Keratinocyte (primary cell): ENCODE measurements at regions not wholly inside any gene's neighbourhood (a gene's known extent, or its start where the extent isn't known, plus 50 kb on each side); places are given as distances from the start of the nearest gene placed in this dataset.

Experiments used
- DNase-seq: peaks from one replicate; pipeline ENCODE4 v3.0.0-alpha.2; 2011; ENCODE audit warnings: low read depth, missing footprints, low spot score
- FAIRE-seq: peaks from 2 replicates; lab custom pipeline; 2011; peaks lifted over from hg19 to GRCh38; lab: Jason Lieb, UNC
- H2AFZ ChIP-seq: 2 replicates; pipeline ENCODE4 v1.6.0; 2012; ENCODE audit warnings: low read length, control low read depth, inconsistent platforms; ENCODE audit not compliant: control insufficient read depth
- H3K27ac ChIP-seq: 2 replicates; pipeline ENCODE4 v1.5.1; 2011; ENCODE audit warnings: low read length; ENCODE audit not compliant: control insufficient read depth, insufficient read depth
- H3K27me3 ChIP-seq: 3 replicates; pipeline ENCODE4 v1.6.0; 2011; ENCODE audit warnings: low read length; ENCODE audit not compliant: control insufficient read depth, insufficient read depth; ENCODE audit errors: extremely low read depth
- H3K36me3 ChIP-seq, 2 experiments: 2 replicates in 1 of 2; 3 replicates in 1 of 2; pipeline ENCODE4 v1.5.1; 2011; ENCODE audit warnings: low read length in 2 of 2, mild to moderate bottlenecking in 1 of 2; ENCODE audit not compliant: control insufficient read depth in 2 of 2, insufficient read depth in 2 of 2; ENCODE audit errors: extremely low read depth in 1 of 2
- H3K4me1 ChIP-seq: 3 replicates; pipeline ENCODE4 v1.5.1; 2011; ENCODE audit warnings: low read length; ENCODE audit not compliant: control insufficient read depth, insufficient read depth; ENCODE audit errors: extremely low read depth
- H3K4me2 ChIP-seq: 3 replicates; pipeline ENCODE4 v1.6.0; 2011; ENCODE audit warnings: low read depth, low read length; ENCODE audit not compliant: control insufficient read depth, insufficient read depth; ENCODE audit errors: extremely low read depth
- H3K4me3 ChIP-seq, 3 experiments: fragments of 200-600 bp in 1 of 3; sonication (generic) in 1 of 3; 2 replicates in 2 of 3; 3 replicates in 1 of 3; pipeline ENCODE4 v1.5.1; 2011 to 2016; ENCODE audit warnings: low read length in 3 of 3, mild to moderate bottlenecking in 3 of 3, control low read depth in 2 of 3, inconsistent platforms in 1 of 3, low read depth in 1 of 3, mixed read lengths in 1 of 3, mixed run types in 1 of 3, moderate library complexity in 1 of 3; ENCODE audit not compliant: control insufficient read depth in 2 of 3, insufficient read depth in 2 of 3; ENCODE audit errors: extremely low read depth in 1 of 3
- H3K79me2 ChIP-seq: 2 replicates; pipeline ENCODE4 v1.6.0; 2012; ENCODE audit warnings: low read length; ENCODE audit not compliant: control insufficient read depth, insufficient read depth
- H3K9ac ChIP-seq: 3 replicates; pipeline ENCODE4 v1.6.0; 2011; ENCODE audit warnings: low read length; ENCODE audit not compliant: control insufficient read depth, insufficient read depth; ENCODE audit errors: extremely low read depth
- H3K9me1 ChIP-seq: 3 replicates; pipeline ENCODE4 v1.6.0; 2011; ENCODE audit warnings: low read length; ENCODE audit not compliant: control insufficient read depth, insufficient read depth; ENCODE audit errors: extremely low read depth
- H3K9me3 ChIP-seq: 2 replicates; pipeline ENCODE4 v1.5.1; 2012; ENCODE audit warnings: low read depth, low read length; ENCODE audit not compliant: control insufficient read depth
- H4K20me1 ChIP-seq: 3 replicates; pipeline ENCODE4 v1.6.0; 2011; ENCODE audit warnings: low read length; ENCODE audit not compliant: control insufficient read depth, insufficient read depth; ENCODE audit errors: extremely low read depth
- EZH2 ChIP-seq: IDR thresholded peaks from one replicate; pipeline ENCODE4 v1.6.1; 2012; ENCODE audit warnings: inconsistent platforms, mild to moderate bottlenecking, low read length, moderate library complexity
- dilution Hi-C: fragments of 300-500 bp; cut with MboI; formaldehyde crosslinking; loops from one replicate; pipeline ENCODE4 v1.7.0; 2020; ENCODE audit warnings: low sequenced_read_pairs; ENCODE audit not compliant: extremely low pct_ligation_motif_present
- TF ChIP-seq, protein P1 (sequence below), 3 experiments: IDR thresholded peaks in 1 of 3; conservative IDR thresholded peaks in 1 of 3; optimal IDR thresholded peaks in 1 of 3; 2 replicates in 2 of 3; 3 replicates in 1 of 3; pipeline versions ENCODE3 to v1.5.1; 2011; ENCODE audit warnings: low read length in 3 of 3, mild to moderate bottlenecking in 3 of 3, moderate library complexity in 2 of 3, control low read depth in 1 of 3, inconsistent platforms in 1 of 3; ENCODE audit not compliant: insufficient read depth in 2 of 3; ENCODE audit errors: extremely low read depth in 1 of 3

DNA sequence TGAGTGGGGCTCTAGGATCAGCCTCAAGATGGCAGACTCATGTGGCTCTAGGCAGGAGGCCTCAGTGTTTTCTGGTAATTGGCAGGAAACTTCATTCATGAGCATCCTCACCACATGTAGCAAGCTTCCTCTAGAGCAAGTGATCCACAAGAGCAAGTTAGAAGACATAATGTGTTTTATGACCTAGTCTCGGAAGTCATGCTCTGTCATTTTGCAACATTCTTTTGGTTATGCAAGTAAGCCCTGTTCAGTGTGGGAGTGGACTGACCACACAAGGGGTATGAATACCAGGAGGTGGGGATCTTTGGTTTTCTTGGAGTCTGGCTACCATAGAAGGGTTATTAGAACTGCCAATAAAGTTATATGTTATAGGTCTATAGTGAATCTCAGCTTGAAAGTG is 66.8 kb upstream of the STK39 start:
- FAIRE-seq = no peak
- no peak overlapping the region for H3K4me2 ChIP-seq

DNA sequence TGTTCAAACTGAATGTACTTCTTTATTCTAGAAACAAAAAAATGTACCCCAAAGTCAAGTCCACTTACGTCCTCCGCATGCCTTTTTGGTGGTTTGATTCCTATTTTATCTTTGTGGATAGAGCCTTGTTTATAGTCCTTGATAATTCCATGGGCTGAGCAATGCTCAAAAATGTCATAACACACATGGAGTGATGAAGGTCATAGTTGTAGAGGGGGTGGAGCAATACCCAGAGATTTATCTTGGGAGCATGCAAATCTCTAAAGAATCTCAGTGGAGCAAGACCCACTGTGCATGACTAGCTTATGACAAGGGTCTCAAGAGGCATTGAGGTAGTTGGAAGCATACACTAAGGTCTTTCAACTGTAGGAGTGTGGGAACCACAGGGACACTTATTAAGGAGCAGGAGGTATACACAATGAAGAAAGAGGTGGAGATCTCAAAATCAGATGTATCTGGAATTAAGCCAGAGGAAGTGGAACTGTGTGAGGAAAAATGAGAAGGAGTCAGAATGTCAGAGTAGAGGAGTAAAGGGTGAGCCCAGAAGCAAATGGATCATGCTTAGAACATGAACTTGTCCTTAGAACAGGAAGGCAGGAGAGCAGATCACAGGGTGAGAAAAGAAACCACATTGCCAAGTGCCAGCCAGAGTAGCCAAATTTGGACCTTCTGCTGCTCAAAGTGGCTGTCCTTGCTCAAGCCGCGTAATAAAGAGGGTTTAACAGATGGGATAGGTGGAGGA is 68.1 kb upstream of the STK39 start:
- DNase-seq (no peak), FAIRE-seq (peak; percentile 9)
- no peaks in the 10 kb centered on the region for H4K20me1 ChIP-seq
- no peaks in the 10 kb centered on the region for H3K4me1 ChIP-seq
- H3K79me2 ChIP-seq = no peaks in the 10 kb centered on the region
- TF ChIP-seq, protein P1, sequence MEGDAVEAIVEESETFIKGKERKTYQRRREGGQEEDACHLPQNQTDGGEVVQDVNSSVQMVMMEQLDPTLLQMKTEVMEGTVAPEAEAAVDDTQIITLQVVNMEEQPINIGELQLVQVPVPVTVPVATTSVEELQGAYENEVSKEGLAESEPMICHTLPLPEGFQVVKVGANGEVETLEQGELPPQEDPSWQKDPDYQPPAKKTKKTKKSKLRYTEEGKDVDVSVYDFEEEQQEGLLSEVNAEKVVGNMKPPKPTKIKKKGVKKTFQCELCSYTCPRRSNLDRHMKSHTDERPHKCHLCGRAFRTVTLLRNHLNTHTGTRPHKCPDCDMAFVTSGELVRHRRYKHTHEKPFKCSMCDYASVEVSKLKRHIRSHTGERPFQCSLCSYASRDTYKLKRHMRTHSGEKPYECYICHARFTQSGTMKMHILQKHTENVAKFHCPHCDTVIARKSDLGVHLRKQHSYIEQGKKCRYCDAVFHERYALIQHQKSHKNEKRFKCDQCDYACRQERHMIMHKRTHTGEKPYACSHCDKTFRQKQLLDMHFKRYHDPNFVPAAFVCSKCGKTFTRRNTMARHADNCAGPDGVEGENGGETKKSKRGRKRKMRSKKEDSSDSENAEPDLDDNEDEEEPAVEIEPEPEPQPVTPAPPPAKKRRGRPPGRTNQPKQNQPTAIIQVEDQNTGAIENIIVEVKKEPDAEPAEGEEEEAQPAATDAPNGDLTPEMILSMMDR (optimal IDR thresholded peaks at IDR 0.05 in 1 of 3, IDR thresholded peaks at IDR 0.05 in 1 of 3, conservative IDR thresholded peaks at IDR 0.05 in 1 of 3; ENCODE audit: extremely low read depth in 1 of 3, insufficient read depth in 2 of 3, low read length in 3 of 3) = no peak
- TF ChIP-seq EZH2 = no peak
- no peak overlapping the region for H3K4me2 ChIP-seq
- H3K27me3 ChIP-seq = no peaks in the 10 kb centered on the region
- no peak overlapping the region for H3K27ac ChIP-seq
- no peak overlapping the region for H3K4me3 ChIP-seq
- no peak overlapping the region for H3K9ac ChIP-seq
- H3K36me3 ChIP-seq = no peaks in the 10 kb centered on the region
- no peaks in the 10 kb centered on the region for H3K9me1 ChIP-seq
- H3K9me3 ChIP-seq = no peaks in the 10 kb centered on the region
- H2AFZ ChIP-seq = no peak overlapping the region
- dilution Hi-C loops = no loop called here

More for the DNA sequence above, 66.8 kb upstream of the STK39 start:
- Histone ChIP-seq H3K4me3 (no peak overlapping the region), H2AFZ (no peak overlapping the region), H3K79me2 (no peaks in the 10 kb centered on the region), H3K9me1 (no peaks in the 10 kb centered on the region), H3K27ac (no peak overlapping the region), H3K27me3 (no peaks in the 10 kb centered on the region), H3K9me3 (no peaks in the 10 kb centered on the region), H3K4me1 (no peaks in the 10 kb centered on the region), H3K36me3 (no peaks in the 10 kb centered on the region), H4K20me1 (no peaks in the 10 kb centered on the region), H3K9ac (no peak overlapping the region)
- no peak for DNase-seq
- TF ChIP-seq, protein P1 (optimal IDR thresholded peaks at IDR 0.05 in 1 of 3, IDR thresholded peaks at IDR 0.05 in 1 of 3, conservative IDR thresholded peaks at IDR 0.05 in 1 of 3; ENCODE audit: extremely low read depth in 1 of 3, insufficient read depth in 2 of 3, low read length in 3 of 3) = no peak
- TF ChIP-seq EZH2 = no peak
- dilution Hi-C loops = no loop called here
